ENCODE measurements at regions not wholly inside any gene's neighbourhood (a gene's known extent, or its start where the extent isn't known, plus 50 kb on each side); places are given as distances from the start of the nearest gene placed in this dataset.

- no peak for DNase-seq (ENCODE audit: low read depth in 2 of 2)
These were observed 51.4 kb upstream of the TMEM132E start for GRCh38 chr17:34527908-34528470.

GRCh38 chr17:34527136-34527907, 52.1 kb upstream of the TMEM132E start:
- DNase-seq (ENCODE audit: low read depth in 2 of 2) = no peak

DNA sequence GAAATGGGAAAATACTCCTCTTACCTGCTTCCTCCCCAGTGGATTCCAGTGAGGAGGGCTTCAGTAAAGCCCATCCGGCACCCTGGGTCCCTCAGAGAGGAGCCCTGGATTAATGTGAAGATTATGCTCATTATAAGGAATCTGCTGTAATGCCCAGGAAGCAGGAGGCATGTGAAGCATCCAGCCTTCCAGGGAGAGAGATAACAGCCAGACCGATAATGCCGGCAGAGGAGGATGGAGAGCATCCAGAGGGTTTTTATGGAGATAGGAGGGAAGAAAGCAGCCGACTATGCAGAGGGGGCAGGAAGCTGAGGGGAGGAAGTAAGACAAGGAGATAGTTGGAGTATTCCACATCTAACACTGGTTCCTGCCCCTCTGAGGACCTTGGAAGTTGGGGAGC, 53.7 kb upstream of the TMEM132E start:
- no peak for DNase-seq (ENCODE audit: low read depth in 2 of 2)

DNA sequence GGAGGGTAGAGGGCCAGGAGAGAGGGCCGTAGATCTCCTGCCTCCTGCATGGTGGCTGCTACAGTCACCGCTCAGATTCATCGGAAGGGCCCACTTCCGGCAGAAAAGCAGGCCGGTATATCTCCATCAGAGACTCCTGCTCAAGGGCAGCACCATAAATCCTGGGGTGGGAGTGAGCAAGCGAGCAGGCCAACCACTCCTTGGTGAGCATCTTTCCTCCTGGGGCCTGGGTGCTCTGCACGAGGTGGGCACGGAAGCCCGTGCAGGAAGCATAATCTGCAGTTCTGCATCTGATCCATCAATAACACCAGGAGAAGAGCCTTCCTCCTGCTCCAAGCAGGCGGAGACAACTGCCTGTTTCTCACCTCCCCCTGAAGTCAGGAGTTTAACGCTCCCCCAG, 57.4 kb upstream of the TMEM132E start:
- no peak for DNase-seq (ENCODE audit: low read depth in 2 of 2)

DNA sequence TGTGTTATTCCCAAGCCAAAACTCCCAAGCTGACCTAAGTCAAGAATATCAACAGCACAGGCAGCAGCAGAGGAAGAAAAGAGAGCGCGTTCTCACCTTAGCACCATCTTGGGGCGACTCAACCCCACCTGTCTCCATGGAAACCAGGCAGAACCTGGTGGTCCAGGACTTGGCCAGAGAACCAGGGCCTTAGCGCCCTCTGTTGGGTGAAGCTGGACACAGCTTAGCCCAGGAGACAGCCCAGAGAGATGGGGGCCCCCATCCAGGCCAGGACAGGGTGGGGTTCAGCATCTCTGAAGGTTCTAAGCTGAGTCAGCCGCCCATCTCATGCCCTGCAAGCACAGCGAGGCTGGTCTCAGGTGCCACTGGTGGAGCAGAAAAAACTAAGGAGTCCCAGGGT, 60.1 kb upstream of the TMEM132E start:
- DNase-seq (ENCODE audit: low read depth in 2 of 2) = peak in 1 of 2 donors; percentile 6

- DNase-seq (ENCODE audit: low read depth in 2 of 2) = no peak
These were observed 62.0 kb upstream of the TMEM132E start for GRCh38 chr17:34517406-34517805.

DNA sequence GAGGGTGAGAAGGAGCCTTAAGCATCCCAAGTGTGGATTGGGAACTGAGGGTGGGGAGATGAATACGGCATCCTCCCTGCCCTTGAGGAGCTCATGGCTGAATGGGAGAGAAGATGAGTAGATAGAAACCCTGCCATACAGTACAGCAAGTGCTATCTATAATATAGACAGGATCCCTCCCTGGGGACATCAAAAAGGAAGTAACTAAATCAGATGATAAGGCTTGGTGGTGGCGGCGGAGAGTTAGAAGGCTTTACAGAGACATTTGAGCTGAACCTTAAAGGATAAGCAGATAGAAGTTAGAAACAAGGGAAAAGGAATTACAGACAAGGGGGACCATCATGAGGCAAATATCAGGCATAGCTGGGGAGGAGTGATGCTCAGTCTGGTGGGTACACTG, 67.5 kb upstream of the TMEM132E start:
- DNase-seq (ENCODE audit: low read depth in 2 of 2) = no peak

DNA sequence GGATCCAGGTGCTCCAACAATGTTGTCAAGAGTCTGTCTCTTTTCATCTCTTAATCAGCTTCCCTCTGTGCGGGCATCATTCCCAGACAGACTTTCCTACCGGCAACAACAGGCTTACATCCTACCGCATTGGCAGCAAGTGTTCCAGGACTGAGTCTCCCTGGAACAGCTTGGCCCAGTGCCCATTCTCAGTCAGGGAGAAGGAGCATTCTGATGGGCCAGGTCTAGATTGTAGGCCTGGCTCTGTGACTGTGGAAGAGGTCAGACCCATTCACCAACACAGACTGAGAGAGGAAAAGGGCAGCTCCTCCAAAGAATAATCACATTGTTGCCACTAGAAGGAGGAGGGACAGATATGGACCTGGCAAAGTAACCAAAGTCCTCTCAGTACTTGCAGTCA, 68.1 kb upstream of the TMEM132E start:
- DNase-seq (ENCODE audit: low read depth in 2 of 2) = no peak

DNA sequence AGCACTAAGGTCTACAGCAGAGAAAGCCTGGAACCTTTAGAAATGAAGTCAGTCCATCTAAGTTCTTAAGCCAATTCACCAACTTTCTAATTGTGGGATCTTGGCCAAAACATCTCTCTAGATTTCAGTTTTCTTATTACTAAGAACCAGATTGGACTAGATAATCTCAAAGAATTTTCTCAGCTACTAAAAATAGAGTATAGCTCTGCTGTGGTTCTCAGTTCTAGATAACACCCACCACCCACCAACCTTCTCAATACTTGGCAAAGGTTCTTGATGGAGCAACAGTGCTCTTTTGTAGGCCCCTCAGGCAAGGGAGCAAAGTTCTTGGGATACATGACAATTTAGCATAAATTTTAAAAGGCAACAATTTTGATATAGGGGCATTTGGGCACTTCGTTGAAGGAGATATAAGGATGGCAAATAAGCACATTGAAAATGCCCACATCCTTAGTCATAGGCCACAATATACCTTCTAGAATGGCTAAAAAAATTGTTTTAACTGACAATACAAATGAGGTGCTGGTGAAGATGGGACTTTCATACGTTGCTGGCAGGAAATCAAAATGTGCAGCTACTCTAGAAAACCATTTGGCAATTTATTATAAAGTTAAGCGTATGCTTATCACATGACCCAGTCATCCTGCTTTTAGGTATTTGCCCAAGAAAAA, 74.4 kb upstream of the TMEM132E start:
- no peak for DNase-seq (ENCODE audit: low read depth in 2 of 2)

- peak in 1 of 2 donors; percentile 12 for DNase-seq (ENCODE audit: low read depth in 2 of 2)
These were observed 75.7 kb upstream of the TMEM132E start for GRCh38 chr17:34503528-34504195.

DNA sequence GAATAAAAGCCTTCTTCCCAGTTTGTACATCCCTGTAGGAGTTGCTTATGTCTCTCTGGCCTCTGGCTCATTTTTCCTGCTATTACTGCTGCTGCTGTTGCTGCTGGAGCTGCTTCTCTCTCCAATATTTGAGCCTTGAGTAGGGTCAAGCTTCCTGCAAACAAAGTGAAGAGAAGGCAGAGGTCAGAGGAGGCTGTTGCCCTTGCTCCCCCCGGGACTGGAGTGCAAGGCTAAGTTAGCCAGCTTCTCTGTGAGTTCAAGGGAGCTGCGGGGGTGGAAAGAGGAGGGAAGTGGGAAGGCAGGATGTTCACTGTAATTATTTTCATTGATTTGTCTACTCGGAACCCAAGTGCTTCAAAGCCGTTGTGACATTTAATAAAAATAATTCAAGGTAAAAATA, 77.0 kb upstream of the TMEM132E start:
- DNase-seq (ENCODE audit: low read depth in 2 of 2) = no peak

DNA sequence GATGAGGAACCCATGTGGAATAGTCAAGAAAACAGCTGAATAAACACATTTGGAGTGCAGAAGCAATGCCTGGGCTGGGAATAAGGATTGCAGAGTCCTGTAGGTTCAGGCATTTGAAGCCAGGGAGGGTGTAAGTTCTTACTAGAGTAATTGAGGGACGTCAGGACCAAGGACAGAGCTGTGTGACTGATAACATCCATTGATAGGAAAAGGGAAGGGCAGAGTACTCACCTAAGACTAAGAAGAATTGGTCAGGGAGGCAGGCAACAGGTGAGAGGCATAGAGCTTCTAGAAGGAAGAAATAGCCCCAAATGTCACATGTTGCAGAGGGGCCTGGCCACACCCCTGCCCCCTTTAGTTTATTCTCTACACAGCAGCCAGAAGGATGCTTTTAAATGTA, 79.8 kb upstream of the TMEM132E start:
- peak in 1 of 2 donors; percentile 5 for DNase-seq (ENCODE audit: low read depth in 2 of 2)

GRCh38 chr17:34493917-34494316, 85.5 kb upstream of the TMEM132E start:
- DNase-seq (ENCODE audit: low read depth in 2 of 2) = no peak

GRCh38 chr17:34487626-34488025, 91.8 kb upstream of the TMEM132E start:
- DNase-seq (ENCODE audit: low read depth in 2 of 2) = no peak

GRCh38 chr17:34486761-34487160, 92.6 kb upstream of the TMEM132E start:
- DNase-seq (ENCODE audit: low read depth in 2 of 2) = no peak

- DNase-seq (ENCODE audit: low read depth in 2 of 2) = no peak
These were observed 93.4 kb upstream of the TMEM132E start for GRCh38 chr17:34485999-34486398.

DNA sequence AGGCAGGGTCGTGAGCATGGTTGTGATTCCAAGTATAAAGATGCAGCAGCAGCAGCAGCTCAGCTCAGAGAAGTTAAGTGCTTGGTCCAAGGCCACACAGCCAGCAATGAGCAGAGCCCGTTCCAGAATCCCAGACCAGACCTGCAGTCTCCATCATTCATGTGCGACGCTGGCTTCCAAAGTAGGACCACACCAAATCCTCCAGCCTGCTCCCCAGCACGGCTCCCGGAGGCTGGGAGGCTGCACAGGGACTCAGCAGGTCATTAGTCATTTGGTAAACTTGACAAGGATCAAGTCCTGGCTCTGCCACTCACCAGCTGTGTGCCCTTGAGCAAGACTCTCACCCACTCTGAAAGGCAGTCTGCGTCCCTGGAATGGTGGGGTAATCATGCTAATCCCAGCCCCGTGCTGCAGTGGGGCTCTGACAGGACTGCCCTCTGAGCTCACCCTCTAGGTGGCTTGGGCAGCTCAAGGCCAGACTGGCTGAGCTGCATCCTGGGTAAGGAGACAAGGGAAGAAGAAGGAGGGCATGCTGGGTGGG, 95.1 kb upstream of the TMEM132E start:
- no peak for DNase-seq (ENCODE audit: low read depth in 2 of 2)

GRCh38 chr17:34482730-34483129, 96.7 kb upstream of the TMEM132E start:
- no peak for DNase-seq (ENCODE audit: low read depth in 2 of 2)

DNA sequence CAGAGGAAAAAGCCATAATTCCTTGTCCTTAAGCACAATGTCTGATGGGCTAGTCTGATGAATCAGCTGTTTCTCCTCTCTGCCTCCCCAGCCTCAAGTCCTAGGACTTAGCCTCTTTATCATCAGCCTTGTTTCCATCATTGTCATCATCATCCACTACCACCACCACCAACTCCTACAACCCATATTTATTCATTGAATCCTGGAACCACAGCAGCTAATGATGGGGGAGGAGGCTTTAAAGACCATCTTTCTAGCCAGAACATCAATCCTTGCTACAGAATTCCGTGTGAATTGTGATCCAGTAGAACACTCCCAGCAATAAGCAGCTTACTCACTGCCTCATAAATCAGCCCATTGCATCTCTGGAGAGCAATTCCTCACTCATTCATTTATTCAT, 97.6 kb upstream of the TMEM132E start:
- DNase-seq (ENCODE audit: low read depth in 2 of 2) = no peak

DNA sequence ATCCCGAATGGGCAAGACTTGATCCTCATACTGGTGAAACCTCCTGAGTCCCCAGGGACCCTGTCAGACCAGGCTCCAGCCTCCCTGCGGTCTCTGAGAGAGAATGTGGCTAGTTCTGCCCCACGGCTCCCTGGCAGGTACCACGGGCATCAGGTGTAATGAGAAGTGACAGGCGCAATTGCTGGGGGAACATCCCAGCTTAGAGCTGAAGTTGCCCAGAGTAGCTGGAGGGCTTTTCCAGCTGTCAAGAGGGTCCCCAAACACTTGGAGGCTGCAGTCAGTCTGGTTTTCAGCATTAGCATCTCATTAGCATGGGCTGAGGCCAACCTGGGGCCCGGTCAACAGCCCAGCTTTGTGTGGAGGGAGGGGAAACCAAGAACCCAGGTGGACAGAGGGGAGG, 100.0 kb upstream of the TMEM132E start:
- DNase-seq (ENCODE audit: low read depth in 2 of 2) = no peak

DNA sequence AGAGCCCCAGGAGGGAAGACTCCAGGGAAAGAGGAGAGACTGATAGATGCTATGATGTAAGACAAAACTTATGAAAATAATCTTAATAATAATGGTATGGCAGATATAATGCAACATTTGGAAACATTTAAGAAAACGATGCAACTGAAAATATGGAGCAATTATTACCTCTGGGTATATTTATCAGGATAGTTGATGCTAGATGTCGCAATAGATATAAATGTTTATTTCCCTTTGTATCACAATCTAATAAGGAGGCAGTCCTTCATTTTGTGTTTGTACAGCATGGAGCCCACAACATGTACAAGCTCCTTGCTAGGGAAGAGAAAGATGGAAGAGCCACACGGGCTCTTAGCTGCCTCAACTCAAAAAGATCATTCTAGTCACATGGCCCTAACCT, 101.1 kb upstream of the TMEM132E start:
- DNase-seq (ENCODE audit: low read depth in 2 of 2) = no peak

DNA sequence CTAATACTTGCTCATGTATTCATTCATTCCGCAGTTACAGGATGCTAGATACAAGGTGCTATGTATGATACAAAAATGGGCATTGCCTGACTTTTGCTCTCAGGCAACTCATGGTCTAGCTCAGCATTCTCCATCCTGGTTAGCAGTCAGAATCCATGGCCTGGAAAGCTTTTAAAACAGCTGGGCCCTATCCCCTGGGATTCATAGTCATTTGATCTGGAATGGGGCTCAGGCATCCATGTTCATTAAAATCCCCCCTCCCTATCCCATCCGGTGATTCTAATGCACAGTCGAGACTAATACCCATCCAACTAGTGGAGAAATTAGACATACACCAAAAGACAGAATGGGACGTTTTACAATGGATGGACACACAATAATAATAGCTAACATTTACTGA, 104.1 kb upstream of the TMEM132E start:
- DNase-seq (ENCODE audit: low read depth in 2 of 2) = no peak
